ENCODE measurements at regions not wholly inside any gene's neighbourhood (a gene's known extent, or its start where the extent isn't known, plus 50 kb on each side); places are given as distances from the start of the nearest gene placed in this dataset.

DNA sequence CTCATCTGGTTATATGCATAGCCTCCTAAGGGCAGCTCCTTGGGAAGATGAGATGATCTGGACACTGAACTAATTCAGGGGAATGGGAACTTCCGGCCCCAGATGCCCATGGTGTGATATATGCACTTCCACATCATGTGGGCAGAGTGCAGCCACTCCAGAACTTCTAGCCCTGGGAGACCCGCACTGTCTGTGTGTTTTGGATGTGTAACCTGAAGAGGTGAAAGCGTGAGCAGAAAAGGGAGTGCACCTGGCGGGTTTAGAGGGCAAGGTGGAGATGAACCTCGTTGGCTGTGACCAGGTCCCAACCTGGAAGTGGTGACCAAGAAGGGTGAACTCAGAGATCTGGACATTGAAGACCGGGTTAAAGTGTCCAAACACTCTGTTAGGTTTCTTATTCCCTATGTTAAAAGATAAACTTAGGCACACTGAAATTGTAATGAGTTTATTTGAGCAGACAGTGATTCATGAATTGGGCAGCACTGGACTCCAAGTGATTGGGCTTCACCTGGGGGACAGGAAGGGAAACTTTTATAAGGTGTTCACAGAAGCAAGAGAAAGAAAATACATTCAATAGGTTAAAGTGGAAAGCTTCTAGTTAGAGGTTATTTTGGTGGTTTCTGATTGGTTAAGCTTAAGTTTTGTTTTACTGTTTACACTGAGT, 296.2 kb upstream of the SKOR2 start:
- no peak for TF ChIP-seq CTCF (conservative IDR thresholded peaks at IDR 0.05; ENCODE audit: low read length)
- TF ChIP-seq EZH2phosphoT487 (IDR thresholded peaks at IDR 0.05; ENCODE audit: borderline replicate concordance, low read depth, low read length), result no peak
